Endothelial cell of hepatic sinusoid (primary cell): ENCODE measurements at regions not wholly inside any gene's neighbourhood (a gene's known extent, or its start where the extent isn't known, plus 50 kb on each side); places are given as distances from the start of the nearest gene placed in this dataset.

Experiments
- in situ Hi-C: cut with HindIII; loops from 2 replicates; pipeline ENCODE4 v1.10.0; 2017; ENCODE audit warnings: low sequenced_read_pairs

DNA sequence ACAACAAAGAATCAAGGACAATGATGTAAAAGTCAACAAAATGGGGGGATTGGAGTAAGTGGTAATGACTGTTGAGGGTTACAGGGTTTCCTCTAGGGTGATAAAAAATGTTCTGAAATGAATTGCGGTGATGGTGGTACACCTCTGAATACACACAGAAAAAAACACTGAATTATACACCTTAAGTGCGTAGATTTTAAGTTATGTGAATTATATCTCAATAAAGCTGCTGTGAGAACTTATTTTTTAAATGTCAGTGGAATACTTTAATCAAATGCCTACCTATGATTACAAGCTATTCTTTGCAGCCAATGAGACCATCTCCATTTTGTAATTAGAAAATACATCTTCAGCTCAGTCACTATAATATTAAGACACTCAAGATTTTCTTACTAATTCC is 53.5 kb downstream of the ZNF608 start:
- in situ Hi-C loops: no loop called here

- in situ Hi-C loops: no loop called here
Measured at GRCh38 chr5:124692324-124692723, 54.1 kb downstream of the ZNF608 start.

GRCh38 chr5:124689653-124690052 is 56.8 kb downstream of the ZNF608 start:
- in situ Hi-C loops: no loop called here

DNA sequence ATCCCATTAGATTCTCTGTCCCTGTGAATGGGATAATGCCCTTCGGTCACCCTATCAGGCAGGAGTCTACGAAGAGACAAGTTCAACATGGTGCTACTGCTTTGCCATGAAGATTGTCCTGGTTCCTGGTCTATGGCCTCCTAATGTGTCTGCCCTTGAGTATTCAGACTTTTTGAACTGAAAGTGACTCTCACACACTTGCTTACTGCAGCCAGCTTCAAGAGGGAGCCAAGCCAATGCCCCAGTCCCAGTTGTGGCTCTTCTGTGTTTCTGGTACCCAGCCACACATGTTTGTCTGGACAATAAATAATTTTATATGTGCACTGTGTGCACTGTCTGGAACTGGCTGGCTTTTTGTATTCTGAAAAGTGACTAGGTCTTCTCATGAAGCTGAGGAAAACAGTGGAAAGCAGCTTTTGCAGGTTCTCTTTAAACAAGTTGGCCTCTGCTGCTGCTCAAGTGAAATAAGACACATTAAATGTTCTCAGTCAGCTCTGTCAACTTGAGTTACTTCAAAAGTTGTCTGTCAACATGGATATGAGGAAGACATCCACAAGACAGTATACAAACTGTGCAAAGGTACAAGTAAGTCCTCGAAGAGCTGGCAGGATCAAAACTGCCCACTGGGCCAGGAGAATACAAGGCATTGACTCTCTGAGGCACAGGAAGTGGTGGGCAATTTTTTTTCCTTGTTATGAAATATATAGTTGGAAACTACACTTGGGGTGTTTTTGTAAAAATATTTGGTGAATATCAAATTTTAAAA is 60.0 kb downstream of the ZNF608 start:
- in situ Hi-C loops: no loop called here

DNA sequence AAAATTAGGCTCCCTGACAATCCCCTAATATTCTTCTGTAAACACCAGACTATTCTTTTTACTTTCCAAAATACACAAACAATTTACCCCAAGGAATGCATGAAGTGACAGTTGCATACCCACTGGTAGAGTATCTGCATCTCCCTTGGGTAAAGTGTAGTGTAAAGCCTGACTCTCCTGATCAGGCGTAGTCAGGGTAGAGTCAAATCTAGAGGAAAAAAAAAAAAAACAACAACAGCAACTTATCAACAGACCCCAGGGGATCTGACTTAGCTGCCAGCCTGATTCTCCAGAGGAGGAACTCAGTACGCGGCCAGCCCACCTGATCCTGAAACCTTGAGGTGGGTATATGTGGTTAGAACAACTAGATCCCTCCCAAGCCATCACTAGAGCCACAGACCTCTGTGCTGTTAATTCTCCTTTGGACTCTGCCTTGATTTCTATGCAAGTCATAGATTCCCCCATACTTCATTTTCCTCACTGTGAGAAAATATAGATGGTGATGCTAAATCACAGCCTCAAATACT is 61.0 kb downstream of the ZNF608 start:
- in situ Hi-C loops: no loop called here

- in situ Hi-C loops: no loop called here
Measured at GRCh38 chr5:124683917-124684555, 62.4 kb downstream of the ZNF608 start.

- in situ Hi-C loops: loop anchor here (5.0 kb wide), 1 partner anchor 48 kb away; no protein-coding TSS in a partner anchor
Measured at GRCh38 chr5:124679578-124680199, 66.8 kb downstream of the ZNF608 start.

GRCh38 chr5:124678922-124679519 is 67.4 kb downstream of the ZNF608 start:
- in situ Hi-C loops: loop anchor here (5.0 kb wide), 1 partner anchor 48 kb away; no protein-coding TSS in a partner anchor

DNA sequence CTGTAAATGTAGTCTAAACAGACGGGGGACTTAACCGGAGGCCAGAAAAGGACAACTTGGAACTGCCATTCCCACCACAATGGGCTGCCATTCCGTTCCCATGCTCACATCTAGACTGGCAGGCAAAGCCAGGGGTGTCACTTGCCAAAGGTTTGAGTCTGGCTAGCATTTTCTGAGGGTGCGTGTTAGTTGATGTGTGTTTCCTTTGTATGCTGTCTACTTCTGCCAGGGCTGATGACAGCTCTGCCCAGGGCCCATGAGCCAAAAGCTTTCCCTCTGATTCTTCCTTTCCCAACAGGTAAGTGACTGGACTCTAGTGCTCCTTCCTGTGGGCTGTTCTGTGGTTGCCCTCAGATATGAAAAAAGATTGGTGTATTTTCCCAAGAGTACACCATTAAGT is 68.0 kb downstream of the ZNF608 start:
- in situ Hi-C loops: loop anchor here (5.0 kb wide), 1 partner anchor 49 kb away; no protein-coding TSS in a partner anchor

- in situ Hi-C loops: loop anchor here (5.0 kb wide), 1 partner anchor 50 kb away; no protein-coding TSS in a partner anchor
Measured at GRCh38 chr5:124677374-124678351, 68.8 kb downstream of the ZNF608 start.

GRCh38 chr5:124675931-124676846 is 70.2 kb downstream of the ZNF608 start:
- in situ Hi-C loops: loop anchor here (5.0 kb wide), 1 partner anchor 51 kb away; no protein-coding TSS in a partner anchor

DNA sequence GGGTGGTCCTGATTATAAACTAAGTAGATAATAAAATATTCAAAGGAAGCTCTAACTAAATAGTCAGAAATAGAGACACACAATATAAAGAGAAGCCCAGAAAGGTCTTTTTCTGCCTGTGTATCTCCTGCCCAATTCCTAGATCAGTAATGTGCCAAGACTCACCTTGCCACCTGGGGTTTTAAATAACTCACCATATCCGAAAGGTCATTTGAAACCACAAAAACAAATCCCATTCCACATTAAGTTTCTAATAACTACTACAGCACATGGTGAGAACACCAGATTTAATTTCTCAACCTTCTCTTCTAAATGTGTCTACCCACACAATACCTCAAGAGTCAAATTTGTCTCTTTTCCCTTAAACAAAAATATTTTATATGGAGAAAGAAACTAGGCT is 75.2 kb downstream of the ZNF608 start:
- in situ Hi-C loops: no loop called here

DNA sequence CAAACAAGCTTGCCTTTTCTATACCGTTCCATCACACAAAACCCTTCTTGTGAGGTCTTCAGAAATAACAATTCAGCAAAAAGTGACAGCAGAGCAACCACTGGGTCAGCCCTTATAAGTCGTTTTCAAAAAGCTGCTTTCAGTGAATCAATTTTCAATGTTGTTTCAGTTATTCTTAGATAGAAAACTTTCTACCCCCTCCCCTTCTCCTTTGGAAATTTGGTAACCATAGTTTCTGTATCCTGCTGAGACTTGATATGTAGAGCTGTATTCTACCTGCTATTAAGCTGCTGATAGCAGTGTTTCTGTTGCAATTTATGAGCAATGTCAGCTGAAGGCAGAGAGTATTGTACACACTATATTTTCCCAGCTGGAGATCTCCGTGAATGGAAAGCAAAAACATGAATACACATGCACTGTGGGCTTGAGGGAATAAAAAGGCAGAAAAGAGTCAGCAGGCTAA is 75.7 kb downstream of the ZNF608 start:
- in situ Hi-C loops: no loop called here

- in situ Hi-C loops: no loop called here
Measured at GRCh38 chr5:124669956-124670721, 76.3 kb downstream of the ZNF608 start.

- in situ Hi-C loops: no loop called here
Measured at GRCh38 chr5:124669300-124669648, 77.2 kb downstream of the ZNF608 start.

GRCh38 chr5:124668353-124669299 is 77.8 kb downstream of the ZNF608 start:
- in situ Hi-C loops: no loop called here

GRCh38 chr5:124665625-124666024 is 80.8 kb downstream of the ZNF608 start:
- in situ Hi-C loops: no loop called here
